ENCODE measurements at regions not wholly inside any gene's neighbourhood (a gene's known extent, or its start where the extent isn't known, plus 50 kb on each side); places are given as distances from the start of the nearest gene placed in this dataset.

DNA sequence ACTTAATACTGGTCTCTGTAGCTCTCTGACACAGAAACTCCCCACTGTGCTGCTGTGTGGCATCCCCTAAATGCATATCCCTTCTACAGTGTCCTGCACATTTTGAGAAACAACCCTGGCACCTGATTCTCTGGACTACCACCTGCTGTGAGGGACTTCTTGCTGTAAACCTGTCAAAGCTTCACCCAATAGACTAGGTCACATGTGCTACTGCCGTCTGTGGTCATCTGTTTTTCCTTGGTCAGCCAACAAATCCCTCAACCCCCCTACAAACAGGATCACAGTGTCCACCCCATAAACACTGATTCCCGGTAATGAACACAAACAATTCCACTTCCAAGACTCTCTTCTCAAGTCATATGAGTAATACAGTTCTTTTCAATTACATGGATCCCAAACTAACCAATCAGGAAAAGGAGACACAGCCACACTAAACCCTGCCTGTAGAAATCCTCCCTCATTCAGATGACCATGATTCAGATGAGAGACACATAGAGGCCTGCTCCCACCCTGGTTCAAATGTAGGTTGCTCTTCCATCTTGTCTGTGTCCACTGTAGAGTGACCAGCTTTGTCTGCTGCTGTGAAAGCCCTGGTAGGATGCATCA, 1157.4 kb downstream of the RPIA start:
- TF ChIP-seq, protein P1, sequence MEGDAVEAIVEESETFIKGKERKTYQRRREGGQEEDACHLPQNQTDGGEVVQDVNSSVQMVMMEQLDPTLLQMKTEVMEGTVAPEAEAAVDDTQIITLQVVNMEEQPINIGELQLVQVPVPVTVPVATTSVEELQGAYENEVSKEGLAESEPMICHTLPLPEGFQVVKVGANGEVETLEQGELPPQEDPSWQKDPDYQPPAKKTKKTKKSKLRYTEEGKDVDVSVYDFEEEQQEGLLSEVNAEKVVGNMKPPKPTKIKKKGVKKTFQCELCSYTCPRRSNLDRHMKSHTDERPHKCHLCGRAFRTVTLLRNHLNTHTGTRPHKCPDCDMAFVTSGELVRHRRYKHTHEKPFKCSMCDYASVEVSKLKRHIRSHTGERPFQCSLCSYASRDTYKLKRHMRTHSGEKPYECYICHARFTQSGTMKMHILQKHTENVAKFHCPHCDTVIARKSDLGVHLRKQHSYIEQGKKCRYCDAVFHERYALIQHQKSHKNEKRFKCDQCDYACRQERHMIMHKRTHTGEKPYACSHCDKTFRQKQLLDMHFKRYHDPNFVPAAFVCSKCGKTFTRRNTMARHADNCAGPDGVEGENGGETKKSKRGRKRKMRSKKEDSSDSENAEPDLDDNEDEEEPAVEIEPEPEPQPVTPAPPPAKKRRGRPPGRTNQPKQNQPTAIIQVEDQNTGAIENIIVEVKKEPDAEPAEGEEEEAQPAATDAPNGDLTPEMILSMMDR (IDR thresholded peaks at IDR 0.05): no peak
- no peak for TF ChIP-seq POLR2A (IDR thresholded peaks at IDR 0.05)

All from esophagus squamous epithelium (tissue), 4 donors.